DND-41 (cell line): ENCODE measurements at regions not wholly inside any gene's neighbourhood (a gene's known extent, or its start where the extent isn't known, plus 50 kb on each side); places are given as distances from the start of the nearest gene placed in this dataset.

Source experiments
- EZH2 ChIP-seq: IDR thresholded peaks from 3 replicates; pipeline ENCODE4 v1.6.1; 2012; ENCODE audit warnings: borderline replicate concordance, low read depth, mild to moderate bottlenecking, moderate library complexity, low read length, inconsistent platforms; ENCODE audit not compliant: severe bottlenecking
- TF ChIP-seq, protein P1 (sequence below): IDR thresholded peaks from 2 replicates; pipeline ENCODE4 v1.5.1; 2012; ENCODE audit warnings: borderline replicate concordance, low read length, moderate library complexity, mild to moderate bottlenecking; ENCODE audit not compliant: poor library complexity, severe bottlenecking; ENCODE audit errors: extremely low read depth

DNA sequence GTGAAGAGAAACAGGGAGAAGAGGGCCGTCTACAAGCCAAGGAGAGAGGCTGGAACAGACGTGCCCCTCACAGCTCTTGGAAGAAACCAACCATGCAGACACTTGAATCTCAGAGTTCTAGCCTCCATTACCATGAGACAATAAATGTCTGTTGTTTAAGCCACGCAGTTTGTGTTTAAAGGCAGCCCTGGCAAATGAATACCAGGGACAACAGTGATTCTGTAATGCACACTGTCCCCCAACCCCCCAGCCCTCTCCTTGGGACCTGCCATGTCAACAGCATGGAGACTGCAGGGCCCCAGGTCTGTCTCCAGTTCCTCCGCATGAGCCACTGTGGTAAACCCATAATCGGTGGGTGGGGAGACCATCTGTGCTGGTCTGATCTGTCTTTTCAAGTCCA is 348.0 kb upstream of the KLF3 start:
- TF ChIP-seq EZH2: no peak
- TF ChIP-seq, protein P1, sequence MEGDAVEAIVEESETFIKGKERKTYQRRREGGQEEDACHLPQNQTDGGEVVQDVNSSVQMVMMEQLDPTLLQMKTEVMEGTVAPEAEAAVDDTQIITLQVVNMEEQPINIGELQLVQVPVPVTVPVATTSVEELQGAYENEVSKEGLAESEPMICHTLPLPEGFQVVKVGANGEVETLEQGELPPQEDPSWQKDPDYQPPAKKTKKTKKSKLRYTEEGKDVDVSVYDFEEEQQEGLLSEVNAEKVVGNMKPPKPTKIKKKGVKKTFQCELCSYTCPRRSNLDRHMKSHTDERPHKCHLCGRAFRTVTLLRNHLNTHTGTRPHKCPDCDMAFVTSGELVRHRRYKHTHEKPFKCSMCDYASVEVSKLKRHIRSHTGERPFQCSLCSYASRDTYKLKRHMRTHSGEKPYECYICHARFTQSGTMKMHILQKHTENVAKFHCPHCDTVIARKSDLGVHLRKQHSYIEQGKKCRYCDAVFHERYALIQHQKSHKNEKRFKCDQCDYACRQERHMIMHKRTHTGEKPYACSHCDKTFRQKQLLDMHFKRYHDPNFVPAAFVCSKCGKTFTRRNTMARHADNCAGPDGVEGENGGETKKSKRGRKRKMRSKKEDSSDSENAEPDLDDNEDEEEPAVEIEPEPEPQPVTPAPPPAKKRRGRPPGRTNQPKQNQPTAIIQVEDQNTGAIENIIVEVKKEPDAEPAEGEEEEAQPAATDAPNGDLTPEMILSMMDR: no peak
